Liver (tissue), 3 donors: ENCODE measurements at regions not wholly inside any gene's neighbourhood (a gene's known extent, or its start where the extent isn't known, plus 50 kb on each side); places are given as distances from the start of the nearest gene placed in this dataset.

ENCODE experiments used
- CTCF ChIP-seq: fragments of 150-350 bp; IDR thresholded peaks from 2 replicates; pipeline ENCODE4 v1.5.1; 2017; ENCODE audit warnings: improper control_type of control experiment, low read depth, low read length; ENCODE audit not compliant: missing input control
- EGR1 ChIP-seq, 2 donors: IDR thresholded peaks; 2 replicates each; pipeline ENCODE4 v1.6.1; 2016 to 2018; ENCODE audit warnings: antibody characterized with exemption in 2 of 2, low read depth in 2 of 2
- GABPA ChIP-seq, 2 donors: IDR thresholded peaks in 1 of 2; conservative IDR thresholded peaks in 1 of 2; 2 replicates each; pipeline ENCODE4 v1.6.1; 2016; ENCODE audit warnings: antibody characterized with exemption in 2 of 2, mild to moderate bottlenecking in 1 of 2, moderate library complexity in 1 of 2
- MAX ChIP-seq: IDR thresholded peaks from 2 replicates; pipeline ENCODE4 v1.6.1; 2016; ENCODE audit warnings: antibody characterized with exemption
- RAD21 ChIP-seq, 2 donors: IDR thresholded peaks; 2 replicates each; pipeline ENCODE4 v1.6.1; 2016; ENCODE audit warnings: antibody characterized with exemption in 2 of 2, mild to moderate bottlenecking in 2 of 2
- REST ChIP-seq: IDR thresholded peaks from 2 replicates; pipeline ENCODE4 v1.6.1; 2016; ENCODE audit warnings: antibody characterized with exemption, mild to moderate bottlenecking
- SP1 ChIP-seq: IDR thresholded peaks from 2 replicates; pipeline ENCODE4 v1.6.1; 2018; ENCODE audit warnings: antibody characterized with exemption, mild to moderate bottlenecking
- YY1 ChIP-seq: IDR thresholded peaks from 2 replicates; pipeline ENCODE4 v1.6.1; 2016; ENCODE audit warnings: antibody characterized with exemption, mild to moderate bottlenecking
- ZBTB33 ChIP-seq: IDR thresholded peaks from 2 replicates; pipeline ENCODE4 v1.6.1; 2016; ENCODE audit warnings: antibody characterized with exemption
- donor health status: healthy.
- donor health status: healthy.

- TF ChIP-seq CTCF (no peak), RAD21 (IDR thresholded peaks at IDR 0.05) (no peak), ZBTB33 (no peak), YY1 (no peak), EGR1 (IDR thresholded peaks at IDR 0.05; ENCODE audit: low read depth in 2 of 2) (no peak), MAX (no peak), SP1 (no peak), REST (no peak), GABPA (IDR thresholded peaks at IDR 0.05 in 1 of 2, conservative IDR thresholded peaks at IDR 0.05 in 1 of 2) (no peak)
Observed at GRCh38 chr16:79871906-79872305, 271.4 kb upstream of the MAF start.
